Colon (tissue), 2 donors: ENCODE measurements at regions not wholly inside any gene's neighbourhood (a gene's known extent, or its start where the extent isn't known, plus 50 kb on each side); places are given as distances from the start of the nearest gene placed in this dataset.
"Not testable (repeated sequence)": the region's sequence is repeated elsewhere in the genome, so short reads cannot be mapped to it uniquely, and the experiment has no call there.

Experiments
- FAIRE-seq: peaks from 2 replicates; lab custom pipeline; 2012; peaks lifted over from hg19 to GRCh38; lab: Jason Lieb, UNC
- donor health status: control.
- donor health status: control.

- no peak for FAIRE-seq
Measured at GRCh38 chr18:71370671-71371445, 1082.0 kb downstream of the SOCS6 start.

- no peak for FAIRE-seq
Measured at GRCh38 chr18:71370095-71370494, 1081.2 kb downstream of the SOCS6 start.

GRCh38 chr18:71362140-71362539, 1073.3 kb downstream of the SOCS6 start:
- FAIRE-seq, result no peak

GRCh38 chr18:71355599-71355998, 1066.8 kb downstream of the SOCS6 start:
- FAIRE-seq, result not testable (repeated sequence)

- no peak for FAIRE-seq
Measured at GRCh38 chr18:71352618-71353017, 1063.8 kb downstream of the SOCS6 start.

- FAIRE-seq, result no peak
Measured at GRCh38 chr18:71336576-71337210, 1047.8 kb downstream of the SOCS6 start.

- FAIRE-seq, result no peak
Measured at GRCh38 chr18:71329563-71329962, 1040.7 kb downstream of the SOCS6 start.

- FAIRE-seq, result no peak
Measured at GRCh38 chr18:71329114-71329513, 1040.3 kb downstream of the SOCS6 start.

GRCh38 chr18:71327850-71328249, 1039.0 kb downstream of the SOCS6 start:
- no peak for FAIRE-seq

GRCh38 chr18:71327441-71327840, 1038.6 kb downstream of the SOCS6 start:
- no peak for FAIRE-seq

- no peak for FAIRE-seq
Measured at GRCh38 chr18:71326826-71327225, 1038.0 kb downstream of the SOCS6 start.

- FAIRE-seq, result no peak
Measured at GRCh38 chr18:71324356-71324755, 1035.5 kb downstream of the SOCS6 start.

- FAIRE-seq, result no peak
Measured at GRCh38 chr18:71322201-71322600, 1033.4 kb downstream of the SOCS6 start.

GRCh38 chr18:71321319-71321718, 1032.5 kb downstream of the SOCS6 start:
- no peak for FAIRE-seq

- FAIRE-seq, result no peak
Measured at GRCh38 chr18:71304856-71305255, 1016.0 kb downstream of the SOCS6 start.

GRCh38 chr18:71303743-71304142, 1014.9 kb downstream of the SOCS6 start:
- FAIRE-seq, result not testable (repeated sequence)

- FAIRE-seq, result no peak
Measured at GRCh38 chr18:71301596-71301995, 1012.8 kb downstream of the SOCS6 start.

GRCh38 chr18:71294201-71294600, 1005.4 kb downstream of the SOCS6 start:
- FAIRE-seq, result not testable (repeated sequence)

GRCh38 chr18:71293322-71293721, 1004.5 kb downstream of the SOCS6 start:
- FAIRE-seq, result no peak

- no peak for FAIRE-seq
Measured at GRCh38 chr18:71287268-71287667, 998.4 kb downstream of the SOCS6 start.

- FAIRE-seq, result no peak
Measured at GRCh38 chr18:71252351-71252865, 963.6 kb downstream of the SOCS6 start.

GRCh38 chr18:71250191-71250590, 961.3 kb downstream of the SOCS6 start:
- no peak for FAIRE-seq

GRCh38 chr18:71249791-71250190, 960.9 kb downstream of the SOCS6 start:
- FAIRE-seq, result no peak

GRCh38 chr18:71242981-71243380, 954.1 kb downstream of the SOCS6 start:
- no peak for FAIRE-seq
